Bronchial epithelial cell (primary cell): ENCODE measurements at regions not wholly inside any gene's neighbourhood (a gene's known extent, or its start where the extent isn't known, plus 50 kb on each side); places are given as distances from the start of the nearest gene placed in this dataset.

ENCODE experiments used
- DNase-seq: peaks from one replicate; pipeline ENCODE4 v3.0.0-alpha.2; 2010; ENCODE audit warnings: low read depth
- FAIRE-seq: peaks from 2 replicates; lab custom pipeline; 2011; peaks lifted over from hg19 to GRCh38; lab: Jason Lieb, UNC
- H3K27me3 ChIP-seq: 2 replicates; pipeline ENCODE4 v1.5.1; 2011; ENCODE audit warnings: low read length; ENCODE audit not compliant: control insufficient read depth, insufficient read depth
- H3K36me3 ChIP-seq: 2 replicates; pipeline ENCODE4 v1.5.1; 2011; ENCODE audit warnings: low read length; ENCODE audit not compliant: control insufficient read depth, insufficient read depth
- H3K4me3 ChIP-seq: 2 replicates; pipeline ENCODE4 v1.5.1; 2011; ENCODE audit warnings: mild to moderate bottlenecking, low read depth, low read length, control low read depth
- CTCF ChIP-seq: IDR thresholded peaks from 2 replicates; pipeline ENCODE4 v1.5.1; 2011; ENCODE audit warnings: mild to moderate bottlenecking, moderate library complexity, low read length, control low read depth, inconsistent platforms; ENCODE audit not compliant: insufficient read depth, severe bottlenecking

GRCh38 chr5:99000876-99001275 is 72.1 kb upstream of the CHD1 start:
- DNase-seq: peak; percentile 67
- no peak for TF ChIP-seq CTCF
- H3K4me3 ChIP-seq: no peak overlapping the region
- FAIRE-seq: no peak
- no peaks in the 10 kb centered on the region for H3K36me3 ChIP-seq
- no peaks in the 10 kb centered on the region for H3K27me3 ChIP-seq

GRCh38 chr5:99000221-99000620 is 71.4 kb upstream of the CHD1 start:
- no peak for TF ChIP-seq CTCF
- Histone ChIP-seq H3K36me3 (no peaks in the 10 kb centered on the region), H3K4me3 (no peak overlapping the region), H3K27me3 (no peaks in the 10 kb centered on the region)
- DNase-seq (no peak), FAIRE-seq (no peak)

GRCh38 chr5:98999631-99000030 is 70.8 kb upstream of the CHD1 start:
- no peaks in the 10 kb centered on the region for H3K27me3 ChIP-seq
- DNase-seq: peak; percentile 64
- no peak for FAIRE-seq
- H3K36me3 ChIP-seq: no peaks in the 10 kb centered on the region
- no peak overlapping the region for H3K4me3 ChIP-seq
- TF ChIP-seq CTCF: no peak

GRCh38 chr5:98997000-98997399 is 68.2 kb upstream of the CHD1 start:
- FAIRE-seq (no peak), DNase-seq (peak; percentile 3)
- Histone ChIP-seq H3K27me3 (no peaks in the 10 kb centered on the region), H3K4me3 (no peak overlapping the region), H3K36me3 (no peaks in the 10 kb centered on the region)
- TF ChIP-seq CTCF: no peak

GRCh38 chr5:98994611-98995010 is 65.8 kb upstream of the CHD1 start:
- no peak for FAIRE-seq
- H3K36me3 ChIP-seq: no peaks in the 10 kb centered on the region
- no peak overlapping the region for H3K4me3 ChIP-seq
- no peaks in the 10 kb centered on the region for H3K27me3 ChIP-seq
- no peak for DNase-seq
- TF ChIP-seq CTCF: no peak

- FAIRE-seq (peak; percentile 50), DNase-seq (no peak)
- Histone ChIP-seq H3K27me3 (no peaks in the 10 kb centered on the region), H3K4me3 (no peak overlapping the region), H3K36me3 (no peaks in the 10 kb centered on the region)
- TF ChIP-seq CTCF: no peak
Measured at GRCh38 chr5:98993512-98993911, 64.7 kb upstream of the CHD1 start.
